ENCODE measurements at regions not wholly inside any gene's neighbourhood (a gene's known extent, or its start where the extent isn't known, plus 50 kb on each side); places are given as distances from the start of the nearest gene placed in this dataset.

- Mint-ChIP-seq H3K9me3 (peaks cover 0 to 1% of the 10 kb centered on the region in 2 donors), H3K36me3 (ENCODE audit: insufficient read depth in 2 of 2) (no peaks in the 10 kb centered on the region), H3K27ac (no peak overlapping the region), H3K4me1 (ENCODE audit: low read depth) (no peaks in the 10 kb centered on the region), H3K27me3 (ENCODE audit: low read depth) (no peaks in the 10 kb centered on the region), H3K4me3 (no peak overlapping the region)
- DNase-seq (no peak), ATAC-seq (replicated peaks in 1 of 2) (no peak)
Observed at GRCh38 chr3:182212479-182213076, 500.9 kb downstream of the SOX2 start.

GRCh38 chr3:182214416-182214815 lies 502.7 kb downstream of the SOX2 start:
- H3K4me3 Mint-ChIP-seq: no peak overlapping the region
- no peaks in the 10 kb centered on the region for H3K27me3 Mint-ChIP-seq (ENCODE audit: low read depth)
- no peaks in the 10 kb centered on the region for H3K36me3 Mint-ChIP-seq (ENCODE audit: insufficient read depth in 2 of 2)
- DNase-seq: no peak
- peaks cover 0 to 1% of the 10 kb centered on the region in 2 donors for H3K9me3 Mint-ChIP-seq
- H3K4me1 Mint-ChIP-seq (ENCODE audit: low read depth): no peaks in the 10 kb centered on the region
- H3K27ac Mint-ChIP-seq: no peak overlapping the region
- ATAC-seq (replicated peaks in 1 of 2): no peak

- Mint-ChIP-seq H3K4me3 (no peak overlapping the region), H3K36me3 (ENCODE audit: insufficient read depth in 2 of 2) (no peaks in the 10 kb centered on the region), H3K4me1 (ENCODE audit: low read depth) (no peaks in the 10 kb centered on the region), H3K27me3 (ENCODE audit: low read depth) (no peaks in the 10 kb centered on the region), H3K9me3 (peaks cover 0 to 1% of the 10 kb centered on the region in 2 donors), H3K27ac (no peak overlapping the region)
- no peak for ATAC-seq (replicated peaks in 1 of 2)
- DNase-seq: no peak
Observed at GRCh38 chr3:182215881-182216280, 504.2 kb downstream of the SOX2 start.

- H3K4me3 Mint-ChIP-seq: no peak overlapping the region
- H3K4me1 Mint-ChIP-seq (ENCODE audit: low read depth): no peaks in the 10 kb centered on the region
- DNase-seq (no peak), ATAC-seq (replicated peaks in 1 of 2) (no peak)
- no peaks in the 10 kb centered on the region for H3K36me3 Mint-ChIP-seq (ENCODE audit: insufficient read depth in 2 of 2)
- no peak overlapping the region for H3K27ac Mint-ChIP-seq
- peaks cover 0 to 1% of the 10 kb centered on the region in 2 donors for H3K9me3 Mint-ChIP-seq
- no peaks in the 10 kb centered on the region for H3K27me3 Mint-ChIP-seq (ENCODE audit: low read depth)
Observed at GRCh38 chr3:182216311-182216970, 504.7 kb downstream of the SOX2 start.

GRCh38 chr3:182220013-182220412 lies 508.3 kb downstream of the SOX2 start:
- H3K36me3 Mint-ChIP-seq (ENCODE audit: insufficient read depth in 2 of 2): no peaks in the 10 kb centered on the region
- no peaks in the 10 kb centered on the region for H3K4me1 Mint-ChIP-seq (ENCODE audit: low read depth)
- DNase-seq (no peak), ATAC-seq (replicated peaks in 1 of 2) (no peak)
- H3K4me3 Mint-ChIP-seq: no peak overlapping the region
- peaks cover 0 to 1% of the 10 kb centered on the region in 2 donors for H3K9me3 Mint-ChIP-seq
- no peaks in the 10 kb centered on the region for H3K27me3 Mint-ChIP-seq (ENCODE audit: low read depth)
- H3K27ac Mint-ChIP-seq: no peak overlapping the region

GRCh38 chr3:182220471-182220870 lies 508.7 kb downstream of the SOX2 start:
- no peaks in the 10 kb centered on the region for H3K27me3 Mint-ChIP-seq (ENCODE audit: low read depth)
- H3K4me3 Mint-ChIP-seq: no peak overlapping the region
- ATAC-seq (replicated peaks in 1 of 2): no peak
- H3K4me1 Mint-ChIP-seq (ENCODE audit: low read depth): no peaks in the 10 kb centered on the region
- peaks cover 0 to 5% of the 10 kb centered on the region in 2 donors for H3K9me3 Mint-ChIP-seq
- DNase-seq: no peak
- H3K27ac Mint-ChIP-seq: no peak overlapping the region
- no peaks in the 10 kb centered on the region for H3K36me3 Mint-ChIP-seq (ENCODE audit: insufficient read depth in 2 of 2)

GRCh38 chr3:182226995-182227394 lies 515.3 kb downstream of the SOX2 start:
- ATAC-seq (replicated peaks in 1 of 2) (no peak), DNase-seq (no peak)
- Mint-ChIP-seq H3K9me3 (peaks cover 0 to 15% of the 10 kb centered on the region in 2 donors), H3K4me3 (no peak overlapping the region), H3K36me3 (ENCODE audit: insufficient read depth in 2 of 2) (no peaks in the 10 kb centered on the region), H3K27ac (no peak overlapping the region), H3K27me3 (ENCODE audit: low read depth) (no peaks in the 10 kb centered on the region), H3K4me1 (ENCODE audit: low read depth) (no peaks in the 10 kb centered on the region)

GRCh38 chr3:182233405-182233804 lies 521.7 kb downstream of the SOX2 start:
- no peak for ATAC-seq (replicated peaks in 1 of 2)
- H3K36me3 Mint-ChIP-seq (ENCODE audit: insufficient read depth in 2 of 2): no peaks in the 10 kb centered on the region
- no peaks in the 10 kb centered on the region for H3K4me1 Mint-ChIP-seq (ENCODE audit: low read depth)

GRCh38 chr3:182233957-182234356 lies 522.2 kb downstream of the SOX2 start:
- ATAC-seq (replicated peaks in 1 of 2) (no peak), DNase-seq (no peak)
- H3K9me3 Mint-ChIP-seq: no peaks in the 10 kb centered on the region
- H3K4me1 Mint-ChIP-seq (ENCODE audit: low read depth): no peaks in the 10 kb centered on the region
- no peak overlapping the region for H3K27ac Mint-ChIP-seq
- H3K36me3 Mint-ChIP-seq (ENCODE audit: insufficient read depth in 2 of 2): no peaks in the 10 kb centered on the region
- H3K4me3 Mint-ChIP-seq: no peak overlapping the region
- no peaks in the 10 kb centered on the region for H3K27me3 Mint-ChIP-seq (ENCODE audit: low read depth)

More at GRCh38 chr3:182233405-182233804, 521.7 kb downstream of the SOX2 start:
- Mint-ChIP-seq H3K27me3 (ENCODE audit: low read depth) (no peaks in the 10 kb centered on the region), H3K4me3 (no peak overlapping the region), H3K9me3 (no peaks in the 10 kb centered on the region), H3K27ac (no peak overlapping the region)
- no peak for DNase-seq

GRCh38 chr3:182234881-182235280 lies 523.2 kb downstream of the SOX2 start:
- Mint-ChIP-seq H3K9me3 (no peaks in the 10 kb centered on the region), H3K27ac (no peak overlapping the region), H3K4me1 (ENCODE audit: low read depth) (no peaks in the 10 kb centered on the region), H3K27me3 (ENCODE audit: low read depth) (no peaks in the 10 kb centered on the region), H3K4me3 (no peak overlapping the region), H3K36me3 (ENCODE audit: insufficient read depth in 2 of 2) (no peaks in the 10 kb centered on the region)
- DNase-seq (no peak), ATAC-seq (replicated peaks in 1 of 2) (no peak)

- no peaks in the 10 kb centered on the region for H3K36me3 Mint-ChIP-seq (ENCODE audit: insufficient read depth in 2 of 2)
- H3K9me3 Mint-ChIP-seq: no peaks in the 10 kb centered on the region
- H3K4me1 Mint-ChIP-seq (ENCODE audit: low read depth): no peaks in the 10 kb centered on the region
- no peak for ATAC-seq (replicated peaks in 1 of 2)
- DNase-seq: no peak
- no peaks in the 10 kb centered on the region for H3K27me3 Mint-ChIP-seq (ENCODE audit: low read depth)
- no peak overlapping the region for H3K4me3 Mint-ChIP-seq
- H3K27ac Mint-ChIP-seq: no peak overlapping the region
Observed at GRCh38 chr3:182235504-182235903, 523.8 kb downstream of the SOX2 start.

- ATAC-seq (replicated peaks in 1 of 2) (no peak), DNase-seq (no peak)
- Mint-ChIP-seq H3K36me3 (ENCODE audit: insufficient read depth in 2 of 2) (no peaks in the 10 kb centered on the region), H3K27ac (no peak overlapping the region), H3K4me3 (no peak overlapping the region), H3K9me3 (no peaks in the 10 kb centered on the region), H3K27me3 (ENCODE audit: low read depth) (no peaks in the 10 kb centered on the region), H3K4me1 (ENCODE audit: low read depth) (no peaks in the 10 kb centered on the region)
Observed at GRCh38 chr3:182238126-182238525, 526.4 kb downstream of the SOX2 start.

GRCh38 chr3:182239316-182239715 lies 527.6 kb downstream of the SOX2 start:
- Mint-ChIP-seq H3K27me3 (ENCODE audit: low read depth) (no peaks in the 10 kb centered on the region), H3K36me3 (ENCODE audit: insufficient read depth in 2 of 2) (no peaks in the 10 kb centered on the region), H3K27ac (no peak overlapping the region), H3K9me3 (no peaks in the 10 kb centered on the region), H3K4me3 (no peak overlapping the region), H3K4me1 (ENCODE audit: low read depth) (no peaks in the 10 kb centered on the region)
- DNase-seq: no peak
- ATAC-seq (replicated peaks in 1 of 2): no peak

- Mint-ChIP-seq H3K4me1 (ENCODE audit: low read depth) (no peaks in the 10 kb centered on the region), H3K27ac (no peak overlapping the region), H3K27me3 (ENCODE audit: low read depth) (peaks cover 5% of the 10 kb centered on the region), H3K9me3 (peaks cover 0 to 2% of the 10 kb centered on the region in 2 donors), H3K4me3 (no peak overlapping the region), H3K36me3 (ENCODE audit: insufficient read depth in 2 of 2) (no peaks in the 10 kb centered on the region)
- DNase-seq: no peak
- ATAC-seq (replicated peaks in 1 of 2): no peak
Observed at GRCh38 chr3:182240474-182240873, 528.7 kb downstream of the SOX2 start.
